CD14-positive monocyte (primary cell): ENCODE measurements at regions not wholly inside any gene's neighbourhood (a gene's known extent, or its start where the extent isn't known, plus 50 kb on each side); places are given as distances from the start of the nearest gene placed in this dataset.

Experiments
- DNase-seq, 3 donors: peaks; one replicate each; pipeline ENCODE4 v3.0.0-alpha.2; 2011 to 2022
- H2AFZ ChIP-seq: 2 replicates; pipeline ENCODE4 v1.6.0; 2012; ENCODE audit warnings: mild to moderate bottlenecking, low read depth, low read length, inconsistent platforms; ENCODE audit not compliant: insufficient read depth, poor library complexity, severe bottlenecking
- H3K27ac ChIP-seq, 2 donors: 1 replicate in 1 of 2; 2 replicates in 1 of 2; pipeline ENCODE4 v1.5.1; 2012 to 2013; ENCODE audit warnings: low read length in 2 of 2, control low read depth in 1 of 2, inconsistent platforms in 1 of 2, low read depth in 1 of 2, mild to moderate bottlenecking in 1 of 2
- H3K27me3 ChIP-seq, 2 donors: one replicate each; pipeline versions ENCODE4 v1.6.0 to v1.6.1; 2011 to 2013; ENCODE audit warnings: low read length in 2 of 2; ENCODE audit not compliant: control insufficient read depth in 2 of 2, insufficient read depth in 2 of 2
- H3K36me3 ChIP-seq, 2 donors: replicated peaks in 1 of 2; 1 replicate in 1 of 2; 2 replicates in 1 of 2; pipeline versions ENCODE4 v1.5.1 to v1.6.1; 2012 to 2013; ENCODE audit warnings: low read length in 2 of 2, control low read depth in 1 of 2, inconsistent platforms in 1 of 2, mild to moderate bottlenecking in 1 of 2; ENCODE audit not compliant: insufficient read depth in 2 of 2, control insufficient read depth in 1 of 2
- H3K4me1 ChIP-seq, 2 donors: 1 replicate in 1 of 2; 2 replicates in 1 of 2; pipeline versions ENCODE4 v1.5.1 to v1.6.1; 2012 to 2013; ENCODE audit warnings: low read length in 2 of 2, control low read depth in 1 of 2, inconsistent platforms in 1 of 2, mild to moderate bottlenecking in 1 of 2, moderate library complexity in 1 of 2; ENCODE audit not compliant: insufficient read depth in 2 of 2, control insufficient read depth in 1 of 2
- H3K4me2 ChIP-seq: replicated peaks from 2 replicates; pipeline ENCODE3; 2012; ENCODE audit warnings: low read length, moderate library complexity, mild to moderate bottlenecking; ENCODE audit not compliant: poor library complexity, severe bottlenecking; ENCODE audit errors: extremely low read depth
- H3K4me3 ChIP-seq, 3 experiments: fragments of 200-600 bp in 1 of 3; sonication (generic) in 1 of 3; replicated peaks in 1 of 3; 1 replicate in 2 of 3; 2 replicates in 1 of 3; pipeline ENCODE4 v1.5.1; 2011 to 2013; ENCODE audit warnings: low read length in 3 of 3, mild to moderate bottlenecking in 3 of 3, control low read depth in 2 of 3, low read depth in 2 of 3, inconsistent platforms in 1 of 3, moderate library complexity in 1 of 3
- H3K79me2 ChIP-seq: 2 replicates; pipeline ENCODE4 v1.6.0; 2012; ENCODE audit warnings: mild to moderate bottlenecking, control low read depth, inconsistent platforms, low read length, moderate library complexity; ENCODE audit not compliant: insufficient read depth
- H3K9ac ChIP-seq: 2 replicates; pipeline ENCODE4 v1.6.0; 2017; ENCODE audit warnings: low read length, mild to moderate bottlenecking; ENCODE audit not compliant: insufficient read depth, poor library complexity, severe bottlenecking
- H3K9me3 ChIP-seq, 2 donors: replicated peaks in 1 of 2; 1 replicate in 1 of 2; 2 replicates in 1 of 2; pipeline versions ENCODE4 v1.5.1 to v1.6.1; 2012 to 2013; ENCODE audit warnings: low read length in 2 of 2, control low read depth in 1 of 2; ENCODE audit not compliant: control insufficient read depth in 1 of 2, insufficient read depth in 1 of 2
- H4K20me1 ChIP-seq: 2 replicates; pipeline ENCODE4 v1.6.0; 2012; ENCODE audit warnings: mild to moderate bottlenecking, low read length, control low read depth, moderate library complexity; ENCODE audit not compliant: insufficient read depth
- H3K27ac Mint-ChIP-seq, 7 donors: one replicate each; pipeline ENCODE4 v1.8.0; 2020; ENCODE audit warnings: mild to moderate bottlenecking in 7 of 7, mixed read lengths in 7 of 7, moderate library complexity in 6 of 7, inconsistent platforms in 2 of 7
- H3K27me3 Mint-ChIP-seq, 3 donors: one replicate each; pipeline ENCODE4 v1.8.0; 2021 to 2022; ENCODE audit warnings: low read depth in 3 of 3, mild to moderate bottlenecking in 3 of 3, mixed read lengths in 3 of 3, moderate library complexity in 3 of 3, inconsistent platforms in 1 of 3
- H3K36me3 Mint-ChIP-seq, 2 donors: one replicate each; pipeline ENCODE4 v1.8.0; 2020; ENCODE audit warnings: mixed read lengths in 2 of 2, inconsistent platforms in 1 of 2, mild to moderate bottlenecking in 1 of 2
- H3K4me1 Mint-ChIP-seq: one replicate; pipeline ENCODE4 v1.8.0; 2020; ENCODE audit warnings: mild to moderate bottlenecking, mixed read lengths
- H3K4me3 Mint-ChIP-seq, 2 donors: one replicate each; pipeline ENCODE4 v1.8.0; 2020; ENCODE audit warnings: mild to moderate bottlenecking in 2 of 2, mixed read lengths in 2 of 2, moderate library complexity in 1 of 2
- H3K9me3 Mint-ChIP-seq, 7 donors: one replicate each; pipeline ENCODE4 v1.8.0; 2020 to 2022; ENCODE audit warnings: mixed read lengths in 7 of 7, mild to moderate bottlenecking in 6 of 7, moderate library complexity in 6 of 7, inconsistent platforms in 2 of 7
- CTCF ChIP-seq: fragments of 200-600 bp; IDR thresholded peaks from one replicate; pipeline ENCODE4 v1.8.0; 2022; ENCODE audit warnings: antibody characterized with exemption, mild to moderate bottlenecking
- WGBS: methylation state at CpG from one replicate; pipeline ENCODE4 v1.1.5; 2013; ENCODE audit warnings: missing lambda C conversion rate; ENCODE audit not compliant: insufficient coverage; 5-methylcytosine and 5-hydroxymethylcytosine counted together
- intact Hi-C, 2 donors: fragments of 100-400 bp; cut with micrococcal nuclease; formaldehyde crosslinking; loops; one replicate each; pipeline versions ENCODE4 v1.15.0 to v1.15.1; 2023

- H3K9ac ChIP-seq, result no peak overlapping the region
- H3K36me3 ChIP-seq, result no peaks in the 10 kb centered on the region
- no peaks in the 10 kb centered on the region for H3K4me1 Mint-ChIP-seq
- no peaks in the 10 kb centered on the region for H3K79me2 ChIP-seq
- no peak overlapping the region for H3K27ac Mint-ChIP-seq
- no peak for TF ChIP-seq CTCF
- peaks cover 0 to 5% (median 2%) of the 10 kb centered on the region in 7 donors for H3K9me3 Mint-ChIP-seq
- H3K27ac ChIP-seq, result no peak overlapping the region
- no peaks in the 10 kb centered on the region for H3K36me3 Mint-ChIP-seq
- no peak overlapping the region for H3K4me2 ChIP-seq
- H3K27me3 ChIP-seq, result no peaks in the 10 kb centered on the region
- no peak overlapping the region for H3K4me3 Mint-ChIP-seq
- peaks cover 0 to 4% (median 2%) of the 10 kb centered on the region in 3 donors for H3K27me3 Mint-ChIP-seq
- H3K4me1 ChIP-seq, result no peaks in the 10 kb centered on the region
- no peak overlapping the region for H3K4me3 ChIP-seq
- H2AFZ ChIP-seq, result no peak overlapping the region
- no peak for DNase-seq
- 89% methylated on average over 1 of the region's 2 CpGs for WGBS
- intact Hi-C loops, result no loop called here
- H3K9me3 ChIP-seq, result no peaks in the 10 kb centered on the region
- H4K20me1 ChIP-seq, result no peaks in the 10 kb centered on the region
These were observed 60.3 kb upstream of the GADD45A start for GRCh38 chr1:67624680-67625079.

DNA sequence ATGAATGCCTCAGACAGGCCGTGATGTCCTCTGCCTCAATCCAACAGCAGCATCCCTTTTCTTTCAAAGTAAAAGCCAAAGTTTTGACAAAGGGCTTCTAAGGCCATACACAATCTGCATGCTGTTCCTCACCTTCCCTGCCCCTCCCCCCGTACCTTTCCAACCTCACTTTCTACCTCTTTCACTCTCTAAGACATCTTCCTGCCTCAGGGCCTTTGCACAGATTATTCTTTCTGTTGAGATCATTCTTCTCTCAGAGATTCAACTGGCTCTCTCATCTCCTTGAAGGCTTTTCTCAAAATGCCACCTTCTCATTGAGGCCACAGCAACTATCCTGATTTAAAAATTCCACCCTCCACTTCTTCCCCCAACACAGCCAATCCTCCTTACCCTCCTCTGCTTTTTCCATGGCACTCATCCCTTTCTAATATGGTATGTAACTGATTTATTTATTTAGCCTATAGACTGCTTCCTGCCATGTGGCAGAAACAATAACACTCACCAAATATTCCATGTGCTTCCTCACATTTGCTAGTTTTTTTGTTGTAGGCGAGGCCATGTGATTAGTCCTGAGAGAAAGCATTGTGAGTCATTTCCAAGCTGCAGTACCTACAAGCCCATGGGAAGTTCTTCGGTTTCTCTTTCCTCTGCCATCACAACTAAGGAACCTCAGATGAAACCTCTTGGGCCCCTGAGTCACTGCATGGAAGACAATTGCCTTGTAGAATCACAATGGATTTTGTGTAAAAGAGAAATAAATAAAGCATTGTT is 58.7 kb upstream of the GADD45A start:
- no peak overlapping the region for H3K27ac Mint-ChIP-seq
- no peak overlapping the region for H3K4me3 ChIP-seq
- no peak for DNase-seq

More for the DNA sequence above, 58.7 kb upstream of the GADD45A start:
- Histone ChIP-seq H3K9me3 (no peaks in the 10 kb centered on the region), H3K36me3 (no peaks in the 10 kb centered on the region), H2AFZ (no peak overlapping the region), H3K4me2 (no peak overlapping the region), H3K79me2 (no peaks in the 10 kb centered on the region), H3K4me1 (no peaks in the 10 kb centered on the region), H3K27ac (no peak overlapping the region), H4K20me1 (no peaks in the 10 kb centered on the region), H3K9ac (no peak overlapping the region), H3K27me3 (no peaks in the 10 kb centered on the region)
- no peak for TF ChIP-seq CTCF
- 90% methylated on average over 2 of the region's 4 CpGs for WGBS
- intact Hi-C loops, result no loop called here
- H3K27me3 Mint-ChIP-seq, result peaks cover 0 to 4% (median 2%) of the 10 kb centered on the region in 3 donors
- H3K4me1 Mint-ChIP-seq, result no peaks in the 10 kb centered on the region
- peaks cover 0 to 5% (median 2%) of the 10 kb centered on the region in 7 donors for H3K9me3 Mint-ChIP-seq
- no peak overlapping the region for H3K4me3 Mint-ChIP-seq
- no peaks in the 10 kb centered on the region for H3K36me3 Mint-ChIP-seq
